Stimulated activated CD8-positive, alpha-beta memory T cell treated with anti-CD3 and anti-CD28 coated beads, Interleukin-2, amount 100 ng/mL, for 48 hours (primary cell): ENCODE measurements at regions not wholly inside any gene's neighbourhood (a gene's known extent, or its start where the extent isn't known, plus 50 kb on each side); places are given as distances from the start of the nearest gene placed in this dataset.
"Not testable (repeated sequence)": the region's sequence is repeated elsewhere in the genome, so short reads cannot be mapped to it uniquely, and the experiment has no call there.

Source experiments
- DNase-seq, 2 donors: peaks; one replicate each; pipeline ENCODE4 v3.0.0-alpha.2; 2020; ENCODE audit warnings: low read depth in 2 of 2

- DNase-seq = not testable (repeated sequence)
These were observed 318.0 kb upstream of the PLGLB2 start for GRCh38 chr2:87429931-87430275.

DNA sequence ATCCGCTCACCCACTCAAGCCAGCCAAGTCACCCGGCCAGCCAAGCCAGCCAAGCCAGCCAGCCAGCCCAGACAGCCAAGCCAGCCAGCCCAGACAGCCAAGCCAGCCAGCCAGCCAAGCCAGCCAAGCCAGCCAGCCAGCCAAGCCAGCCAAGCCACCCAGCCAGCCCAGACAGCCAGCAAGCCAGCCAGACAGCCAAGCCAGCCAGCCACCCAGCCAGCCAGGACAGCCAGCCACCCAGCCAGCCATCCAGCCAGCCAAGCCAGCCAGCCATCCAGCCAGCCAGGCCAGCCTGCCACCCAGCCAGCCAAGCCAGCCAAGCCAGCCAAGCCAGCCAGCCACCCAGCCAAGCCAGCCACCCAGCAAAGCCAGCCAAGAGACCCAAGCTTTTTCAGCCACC lies 316.8 kb upstream of the PLGLB2 start:
- DNase-seq = not testable (repeated sequence)

DNA sequence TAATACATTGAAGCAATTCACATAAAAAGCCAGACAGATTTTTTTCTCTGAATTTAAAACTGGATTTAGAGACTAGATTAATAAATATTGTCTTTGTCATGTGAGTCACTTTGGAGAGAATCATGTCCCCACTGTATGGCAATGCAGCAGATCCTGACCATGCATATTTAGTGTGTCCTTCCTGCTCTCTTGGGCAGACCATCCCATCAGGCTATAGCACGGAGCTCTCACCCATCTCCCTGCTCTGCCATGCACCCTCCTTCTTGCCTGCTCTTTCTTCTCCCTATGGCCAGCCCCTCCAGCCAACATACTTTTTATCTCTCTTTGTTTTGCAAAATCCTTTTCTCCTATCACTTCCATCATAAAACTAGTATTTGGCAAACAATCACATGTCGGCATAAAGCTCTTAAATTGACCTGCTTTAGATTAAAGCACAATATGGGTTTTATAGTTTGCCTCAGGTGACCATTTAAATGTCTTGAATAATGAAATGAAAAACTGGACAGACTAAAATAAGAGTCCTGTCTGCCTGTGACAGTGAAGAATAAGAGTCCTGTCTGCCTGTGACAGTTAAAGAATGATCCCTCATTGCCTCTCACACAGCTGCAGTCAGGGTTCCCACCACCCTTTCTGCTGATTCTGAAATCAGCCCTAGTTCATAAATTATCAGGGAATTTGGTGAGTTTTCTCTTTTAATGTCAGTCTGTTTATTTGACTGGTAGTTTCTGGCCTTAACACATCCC lies 315.0 kb upstream of the PLGLB2 start:
- DNase-seq = not testable (repeated sequence)

GRCh38 chr2:87436007-87436406 lies 311.9 kb upstream of the PLGLB2 start:
- not testable (repeated sequence) for DNase-seq

DNA sequence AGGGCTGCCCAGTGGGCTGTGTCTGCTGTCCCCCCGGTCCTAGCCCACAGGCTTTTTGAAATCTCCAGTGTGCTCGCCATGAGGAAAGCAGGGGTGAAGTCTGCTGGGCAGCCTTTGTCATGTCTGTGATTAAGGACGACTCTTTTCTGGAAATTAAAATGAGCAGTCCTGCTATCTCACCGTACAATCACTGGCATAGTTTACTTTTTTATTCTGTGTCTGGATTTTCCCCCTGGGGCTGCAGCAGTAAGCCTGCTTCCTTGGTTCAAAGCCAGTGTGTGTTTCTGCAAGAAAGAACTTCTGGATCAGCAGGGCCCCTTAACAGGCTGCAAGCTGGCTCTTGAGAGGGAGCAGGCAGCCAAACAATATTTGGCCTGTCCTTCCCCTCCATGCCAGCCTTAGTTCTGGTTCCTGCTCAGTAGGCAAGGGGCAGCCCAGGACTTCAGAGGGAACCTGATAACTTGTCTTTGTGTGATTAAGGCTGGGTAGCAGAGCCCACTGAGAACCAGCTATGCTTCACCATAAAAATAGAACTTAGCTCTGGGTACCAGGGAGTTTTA lies 310.1 kb upstream of the PLGLB2 start:
- DNase-seq = not testable (repeated sequence)

- DNase-seq = not testable (repeated sequence)
These were observed 309.0 kb upstream of the PLGLB2 start for GRCh38 chr2:87438780-87439454.

GRCh38 chr2:87439617-87440204 lies 308.2 kb upstream of the PLGLB2 start:
- DNase-seq = not testable (repeated sequence)

- not testable (repeated sequence) for DNase-seq
These were observed 307.2 kb upstream of the PLGLB2 start for GRCh38 chr2:87440650-87441049.

GRCh38 chr2:87441375-87441774 lies 306.5 kb upstream of the PLGLB2 start:
- DNase-seq = not testable (repeated sequence)

DNA sequence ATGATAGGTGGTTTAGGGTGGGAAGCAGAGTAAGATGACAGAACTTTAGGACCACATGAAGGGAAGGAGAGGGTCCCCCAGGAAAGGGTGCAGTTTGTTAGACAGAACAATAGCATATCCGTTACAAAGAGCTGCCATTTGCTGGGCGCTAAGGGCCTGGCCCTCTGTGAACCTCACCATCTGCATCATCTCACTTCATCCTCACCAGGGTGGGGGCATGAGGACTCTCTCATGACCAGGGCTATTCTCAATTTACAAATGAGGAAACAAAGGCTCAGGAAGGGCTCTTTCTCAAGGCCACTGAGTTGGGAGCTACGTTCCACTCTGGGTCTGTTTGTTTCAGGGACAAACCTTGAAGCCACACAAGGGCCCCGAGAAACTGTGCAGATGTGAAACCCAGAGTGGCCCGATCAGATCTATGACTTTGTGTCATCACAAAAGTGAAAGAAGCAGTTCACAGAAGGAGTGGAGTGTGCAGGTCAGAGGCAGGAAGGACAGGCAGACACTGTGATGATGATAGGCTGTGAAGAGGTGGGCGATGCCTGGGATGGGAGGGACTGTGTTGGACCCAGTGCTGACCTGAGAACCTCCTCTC lies 304.8 kb upstream of the PLGLB2 start:
- DNase-seq = peak in 1 of 2 donors; percentile 26

- not testable (repeated sequence) for DNase-seq
These were observed 302.9 kb upstream of the PLGLB2 start for GRCh38 chr2:87444951-87445350.

- not testable (repeated sequence) for DNase-seq
These were observed 302.1 kb upstream of the PLGLB2 start for GRCh38 chr2:87445613-87446312.

DNA sequence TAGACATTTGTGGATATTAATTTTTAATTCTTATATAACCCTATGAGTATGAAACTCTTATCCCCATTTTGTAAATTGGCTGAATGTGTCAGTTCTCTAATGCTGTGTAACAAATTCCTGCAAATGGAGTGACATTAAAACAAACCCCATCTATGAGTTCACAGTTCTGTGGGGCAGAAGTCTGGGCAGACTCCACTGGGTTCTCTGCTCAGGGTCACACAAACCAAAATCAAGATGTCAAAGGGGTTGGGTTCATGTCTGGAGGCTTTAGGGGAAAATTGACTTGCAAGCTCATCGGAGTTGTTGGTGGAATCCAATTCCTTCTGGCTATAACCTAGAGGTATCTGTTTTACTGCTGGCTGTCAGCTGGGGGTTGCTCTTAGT lies 301.6 kb upstream of the PLGLB2 start:
- DNase-seq = not testable (repeated sequence)

DNA sequence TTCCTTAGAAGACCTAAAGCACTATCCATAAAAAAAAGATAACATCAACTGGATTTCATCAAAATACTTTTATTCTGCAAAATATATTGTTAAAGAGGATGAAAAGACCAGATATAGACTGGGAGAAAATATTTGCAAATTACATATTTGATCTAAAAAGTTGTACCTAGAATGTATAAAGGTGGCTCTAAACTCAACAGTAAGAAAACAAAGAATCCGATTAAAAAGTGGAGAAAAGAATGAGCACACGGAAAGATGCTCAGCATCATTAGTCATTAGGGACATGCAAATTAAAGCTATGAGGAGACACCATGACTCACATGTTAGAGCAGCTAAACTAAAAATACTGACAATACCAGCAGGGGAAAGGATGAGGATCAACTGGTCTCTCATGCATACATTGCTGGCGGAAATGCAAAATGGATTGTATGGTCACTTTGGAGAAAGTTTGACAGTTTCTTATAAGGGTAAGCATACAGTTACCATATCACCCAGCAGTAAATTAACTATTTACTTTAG lies 298.4 kb upstream of the PLGLB2 start:
- not testable (repeated sequence) for DNase-seq

- DNase-seq = not testable (repeated sequence)
These were observed 295.7 kb upstream of the PLGLB2 start for GRCh38 chr2:87452193-87452592.

GRCh38 chr2:87452861-87453260 lies 295.0 kb upstream of the PLGLB2 start:
- not testable (repeated sequence) for DNase-seq

- not testable (repeated sequence) for DNase-seq
These were observed 293.9 kb upstream of the PLGLB2 start for GRCh38 chr2:87453965-87454364.

GRCh38 chr2:87454421-87454820 lies 293.5 kb upstream of the PLGLB2 start:
- not testable (repeated sequence) for DNase-seq

DNA sequence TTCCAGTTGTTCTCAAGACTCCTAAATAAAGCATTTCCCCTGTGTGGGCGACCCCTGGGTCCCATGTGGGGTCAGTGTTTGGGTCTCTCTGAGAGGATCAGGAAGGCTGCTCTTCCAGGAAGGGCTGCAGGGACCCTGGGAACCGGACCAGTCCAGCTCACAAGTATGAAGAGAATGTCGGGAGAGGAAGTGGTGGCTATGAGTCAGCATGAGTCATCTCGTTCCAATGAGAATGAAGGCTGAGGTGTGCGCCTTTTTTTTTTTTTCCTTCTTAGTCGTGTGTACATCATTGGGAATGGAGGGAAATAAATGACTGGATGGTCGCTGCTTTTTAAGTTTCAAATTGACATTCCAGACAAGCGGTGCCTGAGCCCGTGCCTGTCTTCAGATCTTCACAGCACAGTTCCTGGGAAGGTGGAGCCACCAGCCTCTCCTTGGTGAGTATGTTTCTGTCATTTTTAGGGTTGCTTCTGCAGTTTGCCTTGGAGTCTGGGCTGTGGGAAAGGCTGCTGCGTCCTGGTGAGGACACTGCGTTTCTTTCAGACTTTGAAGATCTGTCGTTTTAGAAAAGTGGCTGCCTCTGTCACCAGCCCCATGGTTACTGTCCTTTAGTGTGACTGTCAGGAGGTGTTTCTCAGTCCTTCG lies 292.6 kb upstream of the PLGLB2 start:
- DNase-seq = not testable (repeated sequence)

DNA sequence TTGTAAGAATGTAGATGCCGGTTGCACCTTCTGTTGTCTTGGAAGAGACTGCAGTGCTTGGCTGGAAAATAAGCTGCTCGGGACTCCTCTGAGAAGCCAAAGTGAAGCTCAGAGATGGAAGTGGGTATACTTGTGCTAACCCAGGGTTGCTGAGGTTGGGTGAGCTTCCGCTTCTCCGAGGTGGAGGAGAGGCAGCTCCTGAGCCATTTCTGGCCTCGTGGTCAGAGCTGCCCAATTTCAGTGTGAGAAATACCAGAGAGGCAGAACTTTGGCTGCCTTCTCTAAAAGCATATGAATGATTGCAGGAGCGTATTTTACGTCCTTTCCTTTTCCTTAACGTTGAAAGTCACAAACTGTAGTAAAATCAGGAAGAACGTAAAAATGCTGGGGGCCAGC lies 292.0 kb upstream of the PLGLB2 start:
- not testable (repeated sequence) for DNase-seq
